ENCODE measurements at regions not wholly inside any gene's neighbourhood (a gene's known extent, or its start where the extent isn't known, plus 50 kb on each side); places are given as distances from the start of the nearest gene placed in this dataset.

- TF ChIP-seq CTCF (IDR thresholded peaks at IDR 0.05; ENCODE audit: poor library complexity, severe bottlenecking) = no peak
- ATAC-seq (ENCODE audit: low read depth) (no peak), DNase-seq (ENCODE audit: low spot score) (no peak)
- no peak overlapping the region for H3K4me3 ChIP-seq (ENCODE audit: severe bottlenecking)
- H3K4me1 ChIP-seq (ENCODE audit: insufficient read depth, poor library complexity, severe bottlenecking) = no peaks in the 10 kb centered on the region
- no peaks in the 10 kb centered on the region for H3K9me3 ChIP-seq (ENCODE audit: severe bottlenecking)
- no peaks in the 10 kb centered on the region for H3K36me3 ChIP-seq (ENCODE audit: low read depth)
- H3K27me3 ChIP-seq (ENCODE audit: insufficient read depth, poor library complexity, severe bottlenecking) = peaks cover 4% of the 10 kb centered on the region
- H3K27ac ChIP-seq (ENCODE audit: poor library complexity, severe bottlenecking) = no peak overlapping the region
These were observed 181.7 kb upstream of the CHRNA7 start for GRCh38 chr15:31848621-31849020.

GRCh38 chr15:31852933-31853799, 177.1 kb upstream of the CHRNA7 start:
- TF ChIP-seq CTCF (IDR thresholded peaks at IDR 0.05; ENCODE audit: poor library complexity, severe bottlenecking) = no peak
- Histone ChIP-seq H3K27ac (ENCODE audit: poor library complexity, severe bottlenecking) (no peak overlapping the region), H3K9me3 (ENCODE audit: severe bottlenecking) (peaks cover 2% of the 10 kb centered on the region), H3K4me1 (ENCODE audit: insufficient read depth, poor library complexity, severe bottlenecking) (no peaks in the 10 kb centered on the region), H3K36me3 (ENCODE audit: low read depth) (no peaks in the 10 kb centered on the region), H3K4me3 (ENCODE audit: severe bottlenecking) (no peak overlapping the region), H3K27me3 (ENCODE audit: insufficient read depth, poor library complexity, severe bottlenecking) (peaks cover 15% of the 10 kb centered on the region)
- ATAC-seq (ENCODE audit: low read depth) = no peak
- DNase-seq (ENCODE audit: low spot score) = no peak

- no peak overlapping the region for H3K27ac ChIP-seq (ENCODE audit: poor library complexity, severe bottlenecking)
- no peaks in the 10 kb centered on the region for H3K36me3 ChIP-seq (ENCODE audit: low read depth)
- H3K4me1 ChIP-seq (ENCODE audit: insufficient read depth, poor library complexity, severe bottlenecking) = no peaks in the 10 kb centered on the region
- no peak for ATAC-seq (ENCODE audit: low read depth)
- no peak for TF ChIP-seq CTCF (IDR thresholded peaks at IDR 0.05; ENCODE audit: poor library complexity, severe bottlenecking)
- no peak for DNase-seq (ENCODE audit: low spot score)
- peaks cover 2% of the 10 kb centered on the region for H3K9me3 ChIP-seq (ENCODE audit: severe bottlenecking)
- H3K27me3 ChIP-seq (ENCODE audit: insufficient read depth, poor library complexity, severe bottlenecking) = peaks cover 17% of the 10 kb centered on the region
- no peak overlapping the region for H3K4me3 ChIP-seq (ENCODE audit: severe bottlenecking)
These were observed 173.7 kb upstream of the CHRNA7 start for GRCh38 chr15:31856581-31856980.

GRCh38 chr15:31857194-31857593, 173.1 kb upstream of the CHRNA7 start:
- Histone ChIP-seq H3K9me3 (ENCODE audit: severe bottlenecking) (peaks cover 2% of the 10 kb centered on the region), H3K27me3 (ENCODE audit: insufficient read depth, poor library complexity, severe bottlenecking) (peaks cover 17% of the 10 kb centered on the region), H3K4me1 (ENCODE audit: insufficient read depth, poor library complexity, severe bottlenecking) (no peaks in the 10 kb centered on the region), H3K4me3 (ENCODE audit: severe bottlenecking) (no peak overlapping the region), H3K27ac (ENCODE audit: poor library complexity, severe bottlenecking) (no peak overlapping the region), H3K36me3 (ENCODE audit: low read depth) (no peaks in the 10 kb centered on the region)
- ATAC-seq (ENCODE audit: low read depth) (no peak), DNase-seq (ENCODE audit: low spot score) (no peak)
- TF ChIP-seq CTCF (IDR thresholded peaks at IDR 0.05; ENCODE audit: poor library complexity, severe bottlenecking) = no peak

- H3K4me3 ChIP-seq (ENCODE audit: severe bottlenecking) = no peak overlapping the region
- no peak overlapping the region for H3K27ac ChIP-seq (ENCODE audit: poor library complexity, severe bottlenecking)
- H3K4me1 ChIP-seq (ENCODE audit: insufficient read depth, poor library complexity, severe bottlenecking) = no peaks in the 10 kb centered on the region
- no peak for ATAC-seq (ENCODE audit: low read depth)
- H3K9me3 ChIP-seq (ENCODE audit: severe bottlenecking) = peaks cover 2% of the 10 kb centered on the region
- no peak for TF ChIP-seq CTCF (IDR thresholded peaks at IDR 0.05; ENCODE audit: poor library complexity, severe bottlenecking)
- no peak for DNase-seq (ENCODE audit: low spot score)
- H3K27me3 ChIP-seq (ENCODE audit: insufficient read depth, poor library complexity, severe bottlenecking) = peaks cover 17% of the 10 kb centered on the region
- H3K36me3 ChIP-seq (ENCODE audit: low read depth) = no peaks in the 10 kb centered on the region
These were observed 172.3 kb upstream of the CHRNA7 start for GRCh38 chr15:31858026-31858425.
